HCT116 (cell line): ENCODE measurements at regions not wholly inside any gene's neighbourhood (a gene's known extent, or its start where the extent isn't known, plus 50 kb on each side); places are given as distances from the start of the nearest gene placed in this dataset.

Source experiments
- ATAC-seq: fragments of 200-7000 bp; cut with Tn5 transposase; 2 replicates; pipeline ENCODE4 v1.9.1; 2020; ENCODE audit warnings: mild to moderate bottlenecking, moderate library complexity
- BruUV-seq: library from RNA; stranded (reverse); fragments of 400-500 nt; replicated peaks from 2 replicates; lab custom pipeline; 2021; lab: Mats Ljungman, UMichigan
- CTCF ChIA-PET: fragments of 300-600 bp; sonication (Branson Sonifier 250); formaldehyde crosslinking; loops from one replicate; lab custom pipeline; 2021; ENCODE audit warnings: antibody characterized with exemption; lab: Charles Lee
- POLR2A ChIA-PET: fragments of 300-600, 350-600 bp; sonication (Branson Sonifier 250); formaldehyde crosslinking; loops from one replicate; lab custom pipeline; 2021; ENCODE audit warnings: antibody characterized with exemption; lab: Charles Lee
- RAD21 ChIA-PET, 2 experiments: fragments of 300-600 bp; sonication (Branson Sonifier 250); formaldehyde crosslinking; loops; one replicate each; lab custom pipeline; 2023; ENCODE audit warnings: low total read pairs in 2 of 2; ENCODE audit not compliant: uncharacterized antibody in 2 of 2, unreplicated experiment in 2 of 2, low non-redundant PET in 1 of 2; lab: Charles Lee
- DNase-seq: peaks from one replicate; pipeline ENCODE4 v3.0.0-alpha.2; 2010; ENCODE audit warnings: low read depth, low spot score
- H2AFZ ChIP-seq: fragments of 200-600 bp; shearing (Covaris generic), sonication (generic); 2 replicates; pipeline ENCODE4 v1.6.1; 2017; ENCODE audit warnings: low read depth, mixed run types, mixed read lengths, antibody characterized with exemption, low read length; ENCODE audit not compliant: poor library complexity, severe bottlenecking
- H3K27ac ChIP-seq: 2 replicates; pipeline ENCODE4 v1.5.1; 2012; ENCODE audit warnings: low read depth, low read length
- H3K27me3 ChIP-seq: fragments of 200-600 bp; sonication (generic); 2 replicates; pipeline ENCODE4 v1.6.1; 2016; ENCODE audit warnings: mixed run types, low read length, mixed read lengths; ENCODE audit not compliant: insufficient read depth
- H3K36me3 ChIP-seq, 2 experiments: fragments of 200-500 bp in 1 of 2; fragments of 200-600 bp in 1 of 2; sonication (Bioruptor generic) in 1 of 2; sonication (generic) in 1 of 2; 2 replicates each; pipeline versions ENCODE4 v1.5.1 to v1.6.1; 2014 to 2016; ENCODE audit warnings: low read length in 2 of 2, inconsistent platforms in 1 of 2, mixed read lengths in 1 of 2, mixed run types in 1 of 2; ENCODE audit not compliant: insufficient read depth in 2 of 2, control insufficient read depth in 1 of 2
- H3K4me1 ChIP-seq, 2 experiments: fragments of 200-600 bp in 1 of 2; sonication (generic) in 1 of 2; 2 replicates each; pipeline versions ENCODE4 v1.5.1 to v1.6.1; 2012 to 2017; ENCODE audit warnings: low read length in 2 of 2, inconsistent platforms in 1 of 2, mild to moderate bottlenecking in 1 of 2, mixed read lengths in 1 of 2, mixed run types in 1 of 2, moderate library complexity in 1 of 2; ENCODE audit not compliant: insufficient read depth in 2 of 2, control insufficient read depth in 1 of 2
- H3K4me2 ChIP-seq: fragments of 200-600 bp; sonication (generic); 2 replicates; pipeline ENCODE4 v1.6.1; 2017; ENCODE audit warnings: mixed run types, low read length, mixed read lengths
- H3K4me3 ChIP-seq, 2 experiments: fragments of 200-600 bp in 1 of 2; sonication (generic) in 1 of 2; replicated peaks in 1 of 2; 2 replicates each; pipeline ENCODE4 v1.5.1; 2011 to 2016; ENCODE audit warnings: low read length in 2 of 2, control low read depth in 1 of 2, low read depth in 1 of 2, mild to moderate bottlenecking in 1 of 2, mixed read lengths in 1 of 2, mixed run types in 1 of 2
- H3K79me2 ChIP-seq: fragments of 200-600 bp; sonication (generic); 2 replicates; pipeline ENCODE4 v1.6.1; 2017; ENCODE audit warnings: mild to moderate bottlenecking, mixed run types, low read length, moderate library complexity, mixed read lengths; ENCODE audit not compliant: insufficient read depth
- H3K9ac ChIP-seq: fragments of 200-600 bp; sonication (generic); 2 replicates; pipeline ENCODE4 v1.6.1; 2016; ENCODE audit warnings: low read length, mixed read lengths
- H3K9me2 ChIP-seq: fragments of 200-600 bp; sonication (generic), shearing (Covaris generic); 2 replicates; pipeline ENCODE4 v1.6.1; 2017; ENCODE audit warnings: mixed run types, mild to moderate bottlenecking, moderate library complexity; ENCODE audit not compliant: insufficient read depth
- H3K9me3 ChIP-seq, 2 experiments: fragments of 200-500 bp in 1 of 2; fragments of 200-600 bp in 1 of 2; sonication (Bioruptor generic) in 1 of 2; sonication (generic) in 1 of 2; 2 replicates each; pipeline ENCODE4 v1.6.1; 2014 to 2017; ENCODE audit warnings: low read length in 2 of 2, mixed read lengths in 2 of 2, inconsistent platforms in 1 of 2, low read depth in 1 of 2, mild to moderate bottlenecking in 1 of 2, mixed run types in 1 of 2, moderate library complexity in 1 of 2; ENCODE audit not compliant: control insufficient read depth in 1 of 2, insufficient read depth in 1 of 2
- H4K20me1 ChIP-seq: fragments of 200-600 bp; sonication (generic), shearing (Covaris generic); 2 replicates; pipeline ENCODE4 v1.6.1; 2017; ENCODE audit warnings: mixed run types, mild to moderate bottlenecking, moderate library complexity; ENCODE audit not compliant: insufficient read depth
- ATF3 ChIP-seq: IDR thresholded peaks from 2 replicates; pipeline ENCODE4 v1.6.1; 2012
- CBX3 ChIP-seq: IDR thresholded peaks from 2 replicates; pipeline ENCODE4 v1.6.1; 2012; ENCODE audit warnings: low read depth
- EGR1 ChIP-seq: IDR thresholded peaks from 2 replicates; pipeline ENCODE4 v1.6.1; 2012; ENCODE audit warnings: low read depth
- EZH2phosphoT487 ChIP-seq: fragments of 200-600 bp; IDR thresholded peaks from 2 replicates; pipeline ENCODE4 v1.6.1; 2018; ENCODE audit warnings: antibody characterized with exemption, borderline replicate concordance
- FOSL1 ChIP-seq: IDR thresholded peaks from 2 replicates; pipeline ENCODE4 v1.6.1; 2012; ENCODE audit warnings: low read depth
- MAX ChIP-seq: IDR thresholded peaks from 2 replicates; pipeline ENCODE4 v1.6.1; 2012
- POLR2AphosphoS5 ChIP-seq: IDR thresholded peaks from 2 replicates; pipeline ENCODE4 v1.6.1; 2011; ENCODE audit warnings: mild to moderate bottlenecking, low read depth, low read length, moderate library complexity
- RAD21 ChIP-seq: IDR thresholded peaks from 2 replicates; pipeline ENCODE4 v1.6.1; 2012; ENCODE audit warnings: low read depth, mild to moderate bottlenecking
- REST ChIP-seq: IDR thresholded peaks from 2 replicates; pipeline ENCODE4 v1.6.1; 2012; ENCODE audit warnings: low read depth
- SIN3A ChIP-seq: IDR thresholded peaks from 2 replicates; pipeline ENCODE4 v1.6.1; 2012; ENCODE audit warnings: low read depth
- SP1 ChIP-seq: IDR thresholded peaks from 2 replicates; pipeline ENCODE4 v1.6.1; 2012; ENCODE audit warnings: low read depth
- TCF7L2 ChIP-seq: IDR thresholded peaks from 2 replicates; pipeline ENCODE4 v1.7.0; 2011; ENCODE audit warnings: borderline replicate concordance, inconsistent platforms; ENCODE audit not compliant: insufficient read depth, insufficient read length; ENCODE audit errors: extremely low read depth
- ZBTB33 ChIP-seq: IDR thresholded peaks from 2 replicates; pipeline ENCODE4 v1.6.1; 2011; ENCODE audit warnings: mild to moderate bottlenecking, low read length, moderate library complexity; ENCODE audit not compliant: insufficient replicate concordance; ENCODE audit errors: extremely low read depth
- ZFX ChIP-seq: fragments of 450-650 bp; IDR thresholded peaks from 2 replicates; pipeline ENCODE4 v1.6.1; 2017
- ZNF274 ChIP-seq: fragments of 200-500 bp; sonication (Bioruptor generic); IDR thresholded peaks from 2 replicates; pipeline ENCODE4 v1.6.1; 2014; ENCODE audit warnings: mild to moderate bottlenecking, low read depth, low read length, inconsistent platforms
- intact Hi-C: fragments of 100-400 bp; cut with micrococcal nuclease; formaldehyde crosslinking; loops from 2 replicates; pipeline ENCODE4 v1.10.0; 2022

- H3K9me2 ChIP-seq: no peaks in the 10 kb centered on the region
- TF ChIP-seq CBX3: no peak
- TF ChIP-seq ZFX: no peak
- no peak for TF ChIP-seq EZH2phosphoT487
- TF ChIP-seq POLR2AphosphoS5: no peak
- no peak for TF ChIP-seq FOSL1
- no peak for TF ChIP-seq ATF3
- no peak for TF ChIP-seq ZBTB33
- no peak for TF ChIP-seq SIN3A
- no peak for TF ChIP-seq SP1
- no peak for TF ChIP-seq ZNF274
- no peak for TF ChIP-seq TCF7L2
- TF ChIP-seq REST: no peak
- TF ChIP-seq EGR1: no peak
- no peak for TF ChIP-seq RAD21
- no peak for TF ChIP-seq MAX
- DNase-seq: no peak
- H2AFZ ChIP-seq: no peak overlapping the region
- H3K9ac ChIP-seq: no peak overlapping the region
- H3K36me3 ChIP-seq: no peaks in the 10 kb centered on the region
- H3K4me2 ChIP-seq: no peak overlapping the region
- H3K9me3 ChIP-seq: no peaks in the 10 kb centered on the region
- ChIA-PET CTCF (no interaction called here), POLR2A (no interaction called here), RAD21 (no interaction called here)
- no peak overlapping the region for H3K27ac ChIP-seq
- intact Hi-C loops: no loop called here
- no TSS peak for BruUV-seq
- no peak for ATAC-seq
- H3K27me3 ChIP-seq: peaks cover 38% of the 10 kb centered on the region
- no peaks in the 10 kb centered on the region for H3K79me2 ChIP-seq
- no peaks in the 10 kb centered on the region for H3K4me1 ChIP-seq
- no peaks in the 10 kb centered on the region for H4K20me1 ChIP-seq
- H3K4me3 ChIP-seq: no peak overlapping the region
Observed at GRCh38 chr11:45454917-45455401, 168.8 kb upstream of the SYT13 start.
